ENCODE measurements at regions not wholly inside any gene's neighbourhood (a gene's known extent, or its start where the extent isn't known, plus 50 kb on each side); places are given as distances from the start of the nearest gene placed in this dataset.

DNA sequence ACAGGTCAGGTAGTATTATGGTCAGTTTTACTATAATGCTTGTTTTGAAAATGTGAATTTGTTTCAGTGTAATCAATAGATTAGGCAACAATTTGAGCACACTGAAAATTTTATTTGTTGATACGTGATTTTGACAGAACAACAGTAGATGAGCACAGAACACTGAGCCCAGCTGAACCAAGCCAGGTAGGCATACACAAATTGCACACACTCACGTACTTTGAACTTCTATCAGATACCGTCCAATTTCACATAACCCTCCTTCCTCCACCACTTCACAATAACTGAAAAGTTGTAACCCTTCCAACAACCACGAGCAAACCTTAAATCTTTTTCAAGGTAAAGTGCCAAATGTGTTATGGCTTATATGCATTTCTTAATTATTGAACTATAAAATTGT is 229.5 kb upstream of the TMEFF2 start:
- TF ChIP-seq, protein P1, sequence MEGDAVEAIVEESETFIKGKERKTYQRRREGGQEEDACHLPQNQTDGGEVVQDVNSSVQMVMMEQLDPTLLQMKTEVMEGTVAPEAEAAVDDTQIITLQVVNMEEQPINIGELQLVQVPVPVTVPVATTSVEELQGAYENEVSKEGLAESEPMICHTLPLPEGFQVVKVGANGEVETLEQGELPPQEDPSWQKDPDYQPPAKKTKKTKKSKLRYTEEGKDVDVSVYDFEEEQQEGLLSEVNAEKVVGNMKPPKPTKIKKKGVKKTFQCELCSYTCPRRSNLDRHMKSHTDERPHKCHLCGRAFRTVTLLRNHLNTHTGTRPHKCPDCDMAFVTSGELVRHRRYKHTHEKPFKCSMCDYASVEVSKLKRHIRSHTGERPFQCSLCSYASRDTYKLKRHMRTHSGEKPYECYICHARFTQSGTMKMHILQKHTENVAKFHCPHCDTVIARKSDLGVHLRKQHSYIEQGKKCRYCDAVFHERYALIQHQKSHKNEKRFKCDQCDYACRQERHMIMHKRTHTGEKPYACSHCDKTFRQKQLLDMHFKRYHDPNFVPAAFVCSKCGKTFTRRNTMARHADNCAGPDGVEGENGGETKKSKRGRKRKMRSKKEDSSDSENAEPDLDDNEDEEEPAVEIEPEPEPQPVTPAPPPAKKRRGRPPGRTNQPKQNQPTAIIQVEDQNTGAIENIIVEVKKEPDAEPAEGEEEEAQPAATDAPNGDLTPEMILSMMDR (conservative IDR thresholded peaks at IDR 0.05; ENCODE audit: low read depth, low read length) = no peak
- no peak for TF ChIP-seq EZH2 (IDR thresholded peaks at IDR 0.05; ENCODE audit: low read length, unreplicated experiment)
